ENCODE measurements at regions not wholly inside any gene's neighbourhood (a gene's known extent, or its start where the extent isn't known, plus 50 kb on each side); places are given as distances from the start of the nearest gene placed in this dataset.
"Not testable (repeated sequence)": the region's sequence is repeated elsewhere in the genome, so short reads cannot be mapped to it uniquely, and the experiment has no call there.

DNA sequence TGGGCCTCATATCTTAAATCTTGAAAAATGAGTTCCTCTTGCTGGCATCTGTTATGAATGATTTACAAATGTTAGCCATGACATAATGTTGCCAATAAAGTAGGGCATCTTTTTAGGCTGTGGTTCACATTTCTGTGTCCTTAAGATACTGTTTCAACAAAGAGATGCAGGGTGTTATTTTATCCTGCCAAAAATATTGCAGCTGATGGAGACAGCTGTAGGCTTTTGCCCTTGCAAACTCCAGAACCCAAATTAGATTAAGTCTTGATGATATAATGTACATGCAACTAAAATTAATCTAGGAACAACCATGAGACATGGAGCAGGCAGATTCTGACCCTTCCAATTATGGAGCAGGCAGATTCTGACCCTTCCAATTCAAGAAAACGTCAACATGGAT lies 228.2 kb upstream of the GRIN3A start:
- no peak for TF ChIP-seq CTCF (IDR thresholded peaks at IDR 0.05; ENCODE audit: low read depth, low read length)
- DNase-seq (ENCODE audit: extremely low read depth, low read depth): no peak

DNA sequence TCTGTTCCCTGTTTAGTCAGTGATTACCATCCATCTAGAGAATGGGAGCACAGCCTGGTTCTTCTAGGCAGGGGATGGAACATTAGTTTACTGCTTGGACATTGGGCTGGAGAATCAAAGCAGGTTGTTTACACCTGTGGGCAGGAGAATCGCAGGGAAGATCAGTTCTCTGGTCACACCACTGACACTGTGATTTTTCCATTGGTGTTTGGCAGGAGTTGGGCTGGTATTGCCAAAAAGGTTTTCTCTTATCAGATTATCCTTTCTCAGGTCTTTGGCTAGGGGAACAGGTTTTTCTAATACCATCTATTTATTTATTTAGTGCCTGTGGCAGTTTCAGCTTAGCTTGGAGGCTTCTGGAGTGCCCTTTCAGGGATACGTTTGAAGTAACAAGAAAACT lies 219.3 kb upstream of the GRIN3A start:
- no peak for TF ChIP-seq CTCF (IDR thresholded peaks at IDR 0.05; ENCODE audit: low read depth, low read length)

DNA sequence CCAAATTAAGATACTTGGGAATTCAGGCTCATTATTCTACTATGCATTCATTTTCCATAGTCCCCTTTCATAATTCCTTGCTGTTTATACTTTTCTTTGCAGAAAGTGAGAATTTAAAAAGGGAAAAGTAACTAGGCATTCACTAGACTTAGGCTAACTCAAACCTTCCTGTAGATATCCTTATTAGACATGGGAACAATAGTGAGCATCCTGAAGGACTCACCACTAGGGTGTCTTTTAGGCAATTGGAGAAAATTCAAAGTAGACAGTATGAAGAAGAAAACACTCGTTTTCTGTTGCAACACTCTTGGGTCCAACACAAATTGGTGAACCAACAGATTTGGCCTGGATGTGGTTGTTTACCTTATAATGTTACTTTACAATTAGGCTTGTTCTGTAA lies 213.2 kb upstream of the GRIN3A start:
- no peak for DNase-seq (ENCODE audit: extremely low read depth, low read depth)
- TF ChIP-seq CTCF (IDR thresholded peaks at IDR 0.05; ENCODE audit: low read depth, low read length): no peak

More for the DNA sequence above, 219.3 kb upstream of the GRIN3A start:
- DNase-seq (ENCODE audit: extremely low read depth, low read depth): no peak

DNA sequence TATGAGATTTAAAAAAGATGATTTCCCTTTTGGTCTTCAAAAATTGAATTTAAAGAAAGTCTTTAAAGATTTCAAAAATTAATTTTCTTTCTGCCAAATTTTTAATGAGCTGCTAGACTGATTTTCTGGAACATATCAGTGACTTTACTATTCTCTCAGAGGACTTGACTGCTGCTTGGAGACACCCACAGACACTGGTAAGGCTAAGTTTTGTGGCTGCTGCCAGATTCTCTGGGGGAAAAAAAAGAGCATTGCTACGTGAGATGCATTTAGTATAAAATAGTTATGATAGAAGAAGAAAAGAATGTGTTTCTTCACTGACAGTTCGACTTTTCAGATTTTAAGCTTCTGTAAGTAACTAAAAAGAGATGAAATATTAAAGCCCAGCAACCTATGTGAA lies 193.3 kb upstream of the GRIN3A start:
- DNase-seq (ENCODE audit: extremely low read depth, low read depth): no peak
- TF ChIP-seq CTCF (IDR thresholded peaks at IDR 0.05; ENCODE audit: low read depth, low read length): no peak

GRCh38 chr9:101930783-101931182 lies 192.3 kb upstream of the GRIN3A start:
- no peak for TF ChIP-seq CTCF (IDR thresholded peaks at IDR 0.05; ENCODE audit: low read depth, low read length)
- no peak for DNase-seq (ENCODE audit: extremely low read depth, low read depth)

GRCh38 chr9:101925498-101925897 lies 187.1 kb upstream of the GRIN3A start:
- DNase-seq (ENCODE audit: extremely low read depth, low read depth): no peak
- no peak for TF ChIP-seq CTCF (IDR thresholded peaks at IDR 0.05; ENCODE audit: low read depth, low read length)

DNA sequence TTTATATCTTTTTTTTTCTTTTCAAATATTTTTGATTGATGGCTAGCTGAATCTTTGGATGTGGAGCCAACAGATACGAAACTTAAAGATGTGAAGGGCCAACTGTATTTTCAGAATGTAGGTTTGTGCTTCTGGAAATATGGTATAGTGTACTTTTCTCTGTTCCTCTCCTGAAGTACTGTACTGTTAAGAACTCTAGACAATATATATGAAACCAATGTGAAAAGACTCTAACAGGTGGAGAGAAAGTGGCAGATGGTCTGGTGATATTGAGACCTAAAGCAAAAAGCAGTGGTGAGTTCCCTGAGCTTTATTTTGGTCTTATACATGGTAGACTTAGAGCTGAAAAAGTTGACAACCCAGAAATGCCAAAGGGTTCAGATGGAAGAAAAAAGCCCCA lies 185.0 kb upstream of the GRIN3A start:
- no peak for DNase-seq (ENCODE audit: extremely low read depth, low read depth)
- no peak for TF ChIP-seq CTCF (IDR thresholded peaks at IDR 0.05; ENCODE audit: low read depth, low read length)

- not testable (repeated sequence) for DNase-seq (ENCODE audit: extremely low read depth, low read depth)
These were observed 178.5 kb upstream of the GRIN3A start for GRCh38 chr9:101916948-101917347.
